DND-41 (cell line): ENCODE measurements at regions not wholly inside any gene's neighbourhood (a gene's known extent, or its start where the extent isn't known, plus 50 kb on each side); places are given as distances from the start of the nearest gene placed in this dataset.

Experiments used
- ATAC-seq: fragments of 200-7000 bp; cut with Tn5 transposase; 3 replicates; pipeline ENCODE4 v1.9.1; 2021; ENCODE audit warnings: low read depth; ENCODE audit not compliant: insufficient read depth
- DNase-seq: peaks from one replicate; pipeline ENCODE4 v3.0.0-alpha.2; 2020
- H2AFZ ChIP-seq: 2 replicates; pipeline ENCODE4 v1.6.0; 2012; ENCODE audit warnings: low read depth, low read length
- H3K27ac ChIP-seq: 2 replicates; pipeline ENCODE4 v1.5.1; 2012; ENCODE audit warnings: low read length, inconsistent platforms
- H3K27me3 ChIP-seq: fragments of 200-600 bp; sonication (generic); 2 replicates; pipeline ENCODE4 v1.6.0; 2012; ENCODE audit warnings: low read length, mild to moderate bottlenecking, inconsistent platforms; ENCODE audit not compliant: insufficient read depth, poor library complexity
- H3K36me3 ChIP-seq: 2 replicates; pipeline ENCODE4 v1.5.1; 2012; ENCODE audit warnings: low read length, inconsistent platforms; ENCODE audit not compliant: insufficient read depth
- H3K4me1 ChIP-seq: 2 replicates; pipeline ENCODE4 v1.5.1; 2012; ENCODE audit warnings: mild to moderate bottlenecking, low read length; ENCODE audit not compliant: insufficient read depth
- H3K4me2 ChIP-seq: 2 replicates; pipeline ENCODE4 v1.6.0; 2012; ENCODE audit warnings: mild to moderate bottlenecking, moderate library complexity, low read length, inconsistent platforms; ENCODE audit not compliant: insufficient read depth
- H3K4me3 ChIP-seq, 2 experiments: fragments of 200-600 bp in 1 of 2; shearing (Covaris generic) in 1 of 2; 2 replicates each; pipeline ENCODE4 v1.5.1; 2012 to 2016; ENCODE audit warnings: inconsistent platforms in 2 of 2, low read length in 2 of 2, mild to moderate bottlenecking in 2 of 2, low read depth in 1 of 2, moderate library complexity in 1 of 2
- H3K79me2 ChIP-seq: 2 replicates; pipeline ENCODE4 v1.6.0; 2012; ENCODE audit warnings: low read length, inconsistent platforms; ENCODE audit not compliant: insufficient read depth
- H3K9ac ChIP-seq: 2 replicates; pipeline ENCODE4 v1.6.0; 2012; ENCODE audit warnings: low read depth, mild to moderate bottlenecking, inconsistent platforms, low read length, moderate library complexity
- H3K9me3 ChIP-seq: 2 replicates; pipeline ENCODE4 v1.5.1; 2012; ENCODE audit warnings: low read length, moderate library complexity, mild to moderate bottlenecking, inconsistent platforms; ENCODE audit not compliant: insufficient read depth, severe bottlenecking
- H4K20me1 ChIP-seq: 2 replicates; pipeline ENCODE4 v1.6.0; 2012; ENCODE audit warnings: low read length; ENCODE audit not compliant: insufficient read depth
- EZH2 ChIP-seq: IDR thresholded peaks from 3 replicates; pipeline ENCODE4 v1.6.1; 2012; ENCODE audit warnings: borderline replicate concordance, low read depth, mild to moderate bottlenecking, moderate library complexity, low read length, inconsistent platforms; ENCODE audit not compliant: severe bottlenecking
- TF ChIP-seq, protein P1 (sequence below): IDR thresholded peaks from 2 replicates; pipeline ENCODE4 v1.5.1; 2012; ENCODE audit warnings: borderline replicate concordance, low read length, moderate library complexity, mild to moderate bottlenecking; ENCODE audit not compliant: poor library complexity, severe bottlenecking; ENCODE audit errors: extremely low read depth

GRCh38 chr18:67846422-67847098 lies 330.0 kb upstream of the DSEL start:
- Histone ChIP-seq H4K20me1 (no peaks in the 10 kb centered on the region), H3K27ac (no peak overlapping the region), H3K4me3 (no peak overlapping the region), H3K4me1 (no peaks in the 10 kb centered on the region), H3K79me2 (no peaks in the 10 kb centered on the region), H3K36me3 (no peaks in the 10 kb centered on the region), H3K27me3 (no peaks in the 10 kb centered on the region), H2AFZ (no peak overlapping the region), H3K9ac (no peak overlapping the region), H3K9me3 (no peaks in the 10 kb centered on the region), H3K4me2 (no peak overlapping the region)
- no peak for ATAC-seq
- DNase-seq: no peak
- TF ChIP-seq EZH2: no peak
- TF ChIP-seq, protein P1, sequence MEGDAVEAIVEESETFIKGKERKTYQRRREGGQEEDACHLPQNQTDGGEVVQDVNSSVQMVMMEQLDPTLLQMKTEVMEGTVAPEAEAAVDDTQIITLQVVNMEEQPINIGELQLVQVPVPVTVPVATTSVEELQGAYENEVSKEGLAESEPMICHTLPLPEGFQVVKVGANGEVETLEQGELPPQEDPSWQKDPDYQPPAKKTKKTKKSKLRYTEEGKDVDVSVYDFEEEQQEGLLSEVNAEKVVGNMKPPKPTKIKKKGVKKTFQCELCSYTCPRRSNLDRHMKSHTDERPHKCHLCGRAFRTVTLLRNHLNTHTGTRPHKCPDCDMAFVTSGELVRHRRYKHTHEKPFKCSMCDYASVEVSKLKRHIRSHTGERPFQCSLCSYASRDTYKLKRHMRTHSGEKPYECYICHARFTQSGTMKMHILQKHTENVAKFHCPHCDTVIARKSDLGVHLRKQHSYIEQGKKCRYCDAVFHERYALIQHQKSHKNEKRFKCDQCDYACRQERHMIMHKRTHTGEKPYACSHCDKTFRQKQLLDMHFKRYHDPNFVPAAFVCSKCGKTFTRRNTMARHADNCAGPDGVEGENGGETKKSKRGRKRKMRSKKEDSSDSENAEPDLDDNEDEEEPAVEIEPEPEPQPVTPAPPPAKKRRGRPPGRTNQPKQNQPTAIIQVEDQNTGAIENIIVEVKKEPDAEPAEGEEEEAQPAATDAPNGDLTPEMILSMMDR: no peak

DNA sequence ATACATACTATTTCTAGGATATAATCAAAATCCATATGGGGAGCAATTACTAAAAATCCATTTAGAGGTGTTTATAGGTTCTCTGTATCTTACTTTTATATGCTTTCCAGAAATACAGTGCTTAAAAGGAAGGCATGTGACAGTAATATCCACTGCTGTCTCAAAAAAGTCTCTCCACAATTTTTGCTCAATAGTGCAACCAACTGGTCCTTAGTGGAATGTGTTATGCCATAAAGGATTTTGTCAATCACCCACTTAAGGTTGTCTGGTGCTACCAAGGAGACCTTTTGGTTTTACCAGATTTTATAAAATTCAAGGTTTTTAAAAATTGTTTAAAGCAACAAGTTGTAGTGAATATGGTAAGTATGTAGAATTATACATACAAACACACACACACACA lies 328.5 kb upstream of the DSEL start:
- no peaks in the 10 kb centered on the region for H3K4me1 ChIP-seq
- DNase-seq (no peak), ATAC-seq (no peak)
- TF ChIP-seq, protein P1: no peak
- TF ChIP-seq EZH2: no peak
- no peak overlapping the region for H3K4me3 ChIP-seq
- no peaks in the 10 kb centered on the region for H3K36me3 ChIP-seq
- no peak overlapping the region for H3K4me2 ChIP-seq
- H3K27me3 ChIP-seq: no peaks in the 10 kb centered on the region
- H3K27ac ChIP-seq: no peak overlapping the region
- H3K79me2 ChIP-seq: no peaks in the 10 kb centered on the region
- no peaks in the 10 kb centered on the region for H3K9me3 ChIP-seq
- H2AFZ ChIP-seq: no peak overlapping the region
- no peaks in the 10 kb centered on the region for H4K20me1 ChIP-seq
- no peak overlapping the region for H3K9ac ChIP-seq

DNA sequence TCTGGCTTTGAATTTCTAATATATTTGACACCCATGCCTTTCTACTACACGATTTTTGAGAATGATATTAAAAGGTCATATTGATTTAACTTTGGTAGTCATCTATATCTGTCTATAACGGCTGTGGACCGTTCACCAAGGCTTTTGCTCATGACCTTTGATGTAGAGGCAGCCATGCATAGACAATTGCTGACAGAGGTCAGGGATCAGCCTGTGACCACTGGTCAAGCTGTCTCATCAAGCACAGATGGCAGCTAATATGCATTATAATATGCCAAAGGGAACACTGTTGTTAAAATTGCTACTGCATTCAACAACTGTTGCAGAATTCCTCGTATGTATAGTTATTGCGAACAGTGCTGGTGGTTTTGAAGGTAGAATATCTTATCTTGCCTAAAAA lies 323.9 kb upstream of the DSEL start:
- ATAC-seq (no peak), DNase-seq (no peak)
- Histone ChIP-seq H3K79me2 (no peaks in the 10 kb centered on the region), H3K9me3 (no peaks in the 10 kb centered on the region), H3K36me3 (no peaks in the 10 kb centered on the region), H3K9ac (no peak overlapping the region), H4K20me1 (no peaks in the 10 kb centered on the region), H3K4me3 (no peak overlapping the region), H3K27ac (no peak overlapping the region), H3K4me2 (no peak overlapping the region), H3K4me1 (no peaks in the 10 kb centered on the region), H2AFZ (no peak overlapping the region), H3K27me3 (no peaks in the 10 kb centered on the region)
- TF ChIP-seq, protein P1: no peak
- TF ChIP-seq EZH2: no peak

- no peak overlapping the region for H3K9ac ChIP-seq
- no peak for ATAC-seq
- no peaks in the 10 kb centered on the region for H4K20me1 ChIP-seq
- no peak for DNase-seq
- no peaks in the 10 kb centered on the region for H3K4me1 ChIP-seq
- no peaks in the 10 kb centered on the region for H3K36me3 ChIP-seq
- H2AFZ ChIP-seq: no peak overlapping the region
- H3K9me3 ChIP-seq: no peaks in the 10 kb centered on the region
- no peak overlapping the region for H3K4me3 ChIP-seq
- H3K27ac ChIP-seq: no peak overlapping the region
- no peak overlapping the region for H3K4me2 ChIP-seq
- TF ChIP-seq, protein P1: no peak
- no peak for TF ChIP-seq EZH2
- no peaks in the 10 kb centered on the region for H3K79me2 ChIP-seq
- no peaks in the 10 kb centered on the region for H3K27me3 ChIP-seq
Observed at GRCh38 chr18:67818432-67818831, 301.9 kb upstream of the DSEL start.
